Heart left ventricle (tissue), 13 donors: ENCODE measurements at regions not wholly inside any gene's neighbourhood (a gene's known extent, or its start where the extent isn't known, plus 50 kb on each side); places are given as distances from the start of the nearest gene placed in this dataset.

Experiments used
- POLR2A ChIP-seq, 2 donors: fragments of 450-650 bp; IDR thresholded peaks; one replicate each; pipeline ENCODE4 v1.6.1; 2017; ENCODE audit warnings: antibody characterized with exemption in 2 of 2, mild to moderate bottlenecking in 2 of 2, moderate library complexity in 2 of 2
- TF ChIP-seq, protein P1 (sequence below), 12 donors: fragments of 200-600 bp; sonication (generic) in 4 of 12; IDR thresholded peaks; one replicate each; pipeline versions ENCODE4 v1.5.0 to v1.8.0; 2018 to 2022; ENCODE audit warnings: antibody characterized with exemption in 12 of 12, mild to moderate bottlenecking in 5 of 12
- donor health status: ischemic (EF 13 %, LVEDD 7.1; RV severe dilation, severe dysfunction).
- donor health status: DM: no; HTN: yes; CAD: no.
- donor health status: DM: no; HTN: no; CAD: no.
- donor health status: ischemic (EF 25% LVEDD 6.9; RV normal size, moderate dysfunction).
- donor health status: ischemic (EF 25% LVEDD 5.7; RV mildly dilated, moderate dysfunction).
- donor health status: ischemic (EF 35%, LVEDD 5.7; RV mildly dilated, moderate dysfunction).
- donor health status: nonischemic (EF 11% LVEDD 7.7; RV severe dilation, severe dysfunction).
- donor health status: DM: yes; HTN: yes; CAD: no.
- donor health status: PGD.
- donor health status: ischemic (EF 29% LVEDD 5.4; RV normal size, mild dysfunction).
- donor health status: nonischemic (EF 23%, LVEDD 6.1; RV moderate dilation, normal function).

DNA sequence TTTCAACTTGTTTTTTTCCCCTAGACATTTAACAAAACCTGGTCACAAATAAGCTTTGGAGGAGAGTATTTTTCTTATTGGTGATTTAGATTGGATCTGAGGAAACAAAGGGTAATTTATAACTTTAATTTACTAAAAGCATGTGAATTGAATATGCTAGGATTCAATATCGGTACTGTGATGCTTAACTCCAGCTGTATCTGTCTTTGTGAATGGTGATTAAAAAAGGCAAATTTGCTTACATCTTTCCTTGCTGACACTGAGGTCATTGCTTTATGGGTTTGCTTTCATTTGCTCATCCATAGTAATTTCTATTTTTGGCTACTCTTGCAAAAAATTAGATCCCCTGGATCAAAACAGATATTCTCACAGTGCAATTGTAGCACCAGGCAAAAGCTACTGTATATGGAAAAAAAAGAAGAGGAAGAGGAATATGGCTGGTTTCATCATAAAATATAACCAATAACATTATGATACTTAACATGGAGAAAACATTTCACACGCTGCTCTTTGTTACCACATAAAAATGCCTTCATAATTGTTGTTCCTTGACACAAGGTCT, 832.0 kb upstream of the ZEB2 start:
- TF ChIP-seq, protein P1, sequence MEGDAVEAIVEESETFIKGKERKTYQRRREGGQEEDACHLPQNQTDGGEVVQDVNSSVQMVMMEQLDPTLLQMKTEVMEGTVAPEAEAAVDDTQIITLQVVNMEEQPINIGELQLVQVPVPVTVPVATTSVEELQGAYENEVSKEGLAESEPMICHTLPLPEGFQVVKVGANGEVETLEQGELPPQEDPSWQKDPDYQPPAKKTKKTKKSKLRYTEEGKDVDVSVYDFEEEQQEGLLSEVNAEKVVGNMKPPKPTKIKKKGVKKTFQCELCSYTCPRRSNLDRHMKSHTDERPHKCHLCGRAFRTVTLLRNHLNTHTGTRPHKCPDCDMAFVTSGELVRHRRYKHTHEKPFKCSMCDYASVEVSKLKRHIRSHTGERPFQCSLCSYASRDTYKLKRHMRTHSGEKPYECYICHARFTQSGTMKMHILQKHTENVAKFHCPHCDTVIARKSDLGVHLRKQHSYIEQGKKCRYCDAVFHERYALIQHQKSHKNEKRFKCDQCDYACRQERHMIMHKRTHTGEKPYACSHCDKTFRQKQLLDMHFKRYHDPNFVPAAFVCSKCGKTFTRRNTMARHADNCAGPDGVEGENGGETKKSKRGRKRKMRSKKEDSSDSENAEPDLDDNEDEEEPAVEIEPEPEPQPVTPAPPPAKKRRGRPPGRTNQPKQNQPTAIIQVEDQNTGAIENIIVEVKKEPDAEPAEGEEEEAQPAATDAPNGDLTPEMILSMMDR (IDR thresholded peaks at IDR 0.05), result no peak
- TF ChIP-seq POLR2A (IDR thresholded peaks at IDR 0.05), result no peak
